Colonic mucosa (tissue), 4 donors: ENCODE measurements at regions not wholly inside any gene's neighbourhood (a gene's known extent, or its start where the extent isn't known, plus 50 kb on each side); places are given as distances from the start of the nearest gene placed in this dataset.

Experiments used
- DNase-seq: peaks from one replicate; pipeline ENCODE4 v3.0.0-alpha.2; 2020
- H3K27ac ChIP-seq: fragments of 200-600 bp; one replicate; pipeline ENCODE4 v1.8.0; 2021
- H3K27me3 ChIP-seq: fragments of 200-600 bp; one replicate; pipeline ENCODE4 v1.8.0; 2021
- H3K36me3 ChIP-seq: fragments of 200-600 bp; one replicate; pipeline ENCODE4 v1.8.0; 2021
- H3K4me1 ChIP-seq: fragments of 200-600 bp; one replicate; pipeline ENCODE4 v1.8.0; 2021; ENCODE audit warnings: mild to moderate bottlenecking
- H3K4me3 ChIP-seq: fragments of 200-600 bp; one replicate; pipeline ENCODE4 v1.8.0; 2021
- H3K9ac ChIP-seq, 2 donors: one replicate each; pipeline ENCODE4 v1.7.0; 2013; ENCODE audit warnings: control low read depth in 2 of 2, low read depth in 2 of 2, low read length in 2 of 2
- H3K9me3 ChIP-seq: fragments of 200-600 bp; one replicate; pipeline ENCODE4 v1.8.0; 2021
- CTCF ChIP-seq: fragments of 200-600 bp; IDR thresholded peaks from one replicate; pipeline ENCODE4 v1.8.0; 2022; ENCODE audit warnings: antibody characterized with exemption, mild to moderate bottlenecking
- intact Hi-C: fragments of 100-400 bp; cut with DNase I; formaldehyde crosslinking; loops from one replicate; pipeline ENCODE4 v1.14.1; 2022
- donor health status: healthy.
- donor health status: DM: no; HTN: no; CAD: no.
- donor health status: DM: no; HTN: no; CAD: no.

- TF ChIP-seq CTCF = no peak
- DNase-seq = no peak
- Histone ChIP-seq H3K9ac (no peak overlapping the region), H3K4me1 (no peaks in the 10 kb centered on the region), H3K9me3 (no peaks in the 10 kb centered on the region), H3K4me3 (no peak overlapping the region), H3K27me3 (no peaks in the 10 kb centered on the region), H3K27ac (no peak overlapping the region), H3K36me3 (no peaks in the 10 kb centered on the region)
- intact Hi-C loops = no loop called here
These were observed 312.2 kb downstream of the MATN1 start for GRCh38 chr1:30411206-30411605.

GRCh38 chr1:30410153-30410851 is 313.1 kb downstream of the MATN1 start:
- DNase-seq = no peak
- Histone ChIP-seq H3K9me3 (no peaks in the 10 kb centered on the region), H3K27ac (no peak overlapping the region), H3K27me3 (no peaks in the 10 kb centered on the region), H3K36me3 (no peaks in the 10 kb centered on the region), H3K4me1 (no peaks in the 10 kb centered on the region), H3K4me3 (no peak overlapping the region), H3K9ac (no peak overlapping the region)
- intact Hi-C loops = no loop called here
- TF ChIP-seq CTCF = no peak

- DNase-seq = peak; percentile 6
- H3K4me3 ChIP-seq = no peak overlapping the region
- no peaks in the 10 kb centered on the region for H3K9me3 ChIP-seq
- H3K27me3 ChIP-seq = no peaks in the 10 kb centered on the region
- H3K4me1 ChIP-seq = no peaks in the 10 kb centered on the region
- H3K27ac ChIP-seq = no peak overlapping the region
- H3K36me3 ChIP-seq = no peaks in the 10 kb centered on the region
- H3K9ac ChIP-seq = no peak overlapping the region
- intact Hi-C loops = no loop called here
- TF ChIP-seq CTCF = no peak
These were observed 313.8 kb downstream of the MATN1 start for GRCh38 chr1:30409476-30410152.

GRCh38 chr1:30407865-30408580 is 315.4 kb downstream of the MATN1 start:
- no peaks in the 10 kb centered on the region for H3K4me1 ChIP-seq
- intact Hi-C loops = no loop called here
- no peak for TF ChIP-seq CTCF
- no peak overlapping the region for H3K9ac ChIP-seq
- no peak overlapping the region for H3K27ac ChIP-seq
- no peaks in the 10 kb centered on the region for H3K36me3 ChIP-seq
- DNase-seq = peak; percentile 6
- H3K4me3 ChIP-seq = no peak overlapping the region
- no peaks in the 10 kb centered on the region for H3K27me3 ChIP-seq
- H3K9me3 ChIP-seq = no peaks in the 10 kb centered on the region

- no peak for TF ChIP-seq CTCF
- intact Hi-C loops = no loop called here
- Histone ChIP-seq H3K27ac (no peak overlapping the region), H3K27me3 (no peaks in the 10 kb centered on the region), H3K4me1 (no peaks in the 10 kb centered on the region), H3K4me3 (no peak overlapping the region), H3K9me3 (no peaks in the 10 kb centered on the region), H3K9ac (no peak overlapping the region), H3K36me3 (no peaks in the 10 kb centered on the region)
- peak; percentile 15 for DNase-seq
These were observed 316.2 kb downstream of the MATN1 start for GRCh38 chr1:30406996-30407864.
